K562 (cell line): ENCODE measurements at regions not wholly inside any gene's neighbourhood (a gene's known extent, or its start where the extent isn't known, plus 50 kb on each side); places are given as distances from the start of the nearest gene placed in this dataset.
A peak's percentile ranks its signal among the peaks of the same experiment; 100 is the strongest.

Experiments
- ATAC-seq: fragments of 200-7000 bp; cut with Tn5 transposase; 3 replicates; pipeline ENCODE4 v1.9.1; 2020; ENCODE audit warnings: moderate library complexity
- BruUV-seq: library from RNA; stranded (reverse); fragments of 400-500 nt; replicated peaks from 2 replicates; lab custom pipeline; 2021; lab: Mats Ljungman, UMichigan
- CTCF ChIA-PET: fragments of 300-600 bp; formaldehyde crosslinking; extraction: SDS; loops from one replicate; lab custom pipeline; 2021; ENCODE audit warnings: low intra/inter-chr PET ratio; lab: Yijun Ruan, JAX
- POLR2A ChIA-PET: fragments of 300-600, 350-650 bp; sonication (Branson Sonifier 250); formaldehyde crosslinking; extraction: SDS; loops from one replicate; lab custom pipeline; 2021; ENCODE audit warnings: antibody characterized with exemption, inconsistent platforms; lab: Yijun Ruan, JAX
- DNase-seq, 4 experiments: peaks; one replicate each; pipeline versions ENCODE4 v3.0.0 to v3.0.0-alpha.2; 2011 to 2018; ENCODE audit warnings: low spot score in 3 of 4, mixed read lengths in 3 of 4; ENCODE audit errors: extremely low read depth in 1 of 4
- FAIRE-seq: peaks from 2 replicates; lab custom pipeline; 2011; peaks lifted over from hg19 to GRCh38; lab: Jason Lieb, UNC
- H2AFZ ChIP-seq: 2 replicates; pipeline ENCODE4 v1.6.0; 2011; ENCODE audit warnings: low read depth, low read length, control low read depth, inconsistent platforms
- H3K27ac ChIP-seq: fragments of 200-600 bp; 3 replicates; pipeline ENCODE4 v1.8.0; 2011; ENCODE audit warnings: low read depth, mild to moderate bottlenecking, control low read depth, inconsistent platforms, low read length, moderate library complexity, mixed read lengths; ENCODE audit errors: extremely low read depth
- H3K27me3 ChIP-seq, 2 experiments: fragments of 300-600 bp in 1 of 2; 2 replicates in 1 of 2; 3 replicates in 1 of 2; pipeline versions ENCODE4 v1.6.0 to v1.8.0; 2011; ENCODE audit warnings: inconsistent platforms in 2 of 2, low read length in 2 of 2, mild to moderate bottlenecking in 1 of 2, mixed read lengths in 1 of 2, moderate library complexity in 1 of 2; ENCODE audit not compliant: control insufficient read depth in 2 of 2, insufficient read depth in 2 of 2
- H3K36me3 ChIP-seq: fragments of 300-600 bp; 3 replicates; pipeline ENCODE4 v1.8.0; 2011; ENCODE audit warnings: mild to moderate bottlenecking, low read length, inconsistent platforms; ENCODE audit not compliant: control insufficient read depth, insufficient read depth
- H3K4me1 ChIP-seq, 2 experiments: fragments of 200-600 bp in 1 of 2; replicated peaks in 1 of 2; 2 replicates in 1 of 2; 3 replicates in 1 of 2; pipeline versions ENCODE4 v1.5.1 to v1.8.0; 2011; ENCODE audit warnings: inconsistent platforms in 2 of 2, low read length in 2 of 2, mild to moderate bottlenecking in 1 of 2, mixed read lengths in 1 of 2, moderate library complexity in 1 of 2; ENCODE audit not compliant: control insufficient read depth in 2 of 2, insufficient read depth in 2 of 2
- H3K4me2 ChIP-seq: 2 replicates; pipeline ENCODE4 v1.6.1; 2011; ENCODE audit warnings: low read length, control low read depth, inconsistent platforms, mixed read lengths; ENCODE audit not compliant: insufficient read depth
- H3K4me3 ChIP-seq: fragments of 200-600 bp; sonication (generic), shearing (Covaris generic); 2 replicates; pipeline ENCODE4 v1.5.1; 2016; ENCODE audit warnings: control low read depth, inconsistent platforms
- H3K79me2 ChIP-seq: fragments of 200-600 bp; 3 replicates; pipeline ENCODE4 v1.8.0; 2011; ENCODE audit warnings: low read length, inconsistent platforms; ENCODE audit not compliant: control insufficient read depth, insufficient read depth
- H3K9ac ChIP-seq, 2 experiments: 2 replicates each; pipeline versions ENCODE4 v1.6.0 to v1.6.1; 2011; ENCODE audit warnings: low read depth in 2 of 2, low read length in 2 of 2, control low read depth in 1 of 2, inconsistent platforms in 1 of 2, mild to moderate bottlenecking in 1 of 2, mixed read lengths in 1 of 2; ENCODE audit not compliant: insufficient read depth in 1 of 2
- H3K9me1 ChIP-seq: one replicate; pipeline ENCODE4 v1.6.0; 2011; ENCODE audit warnings: inconsistent platforms, mild to moderate bottlenecking, low read length, moderate library complexity; ENCODE audit not compliant: control insufficient read depth, insufficient read depth
- H3K9me3 ChIP-seq: replicated peaks from 2 replicates; pipeline ENCODE4 v1.5.1; 2011; ENCODE audit warnings: low read depth, low read length, inconsistent platforms; ENCODE audit not compliant: control insufficient read depth, insufficient read depth
- H4K20me1 ChIP-seq: replicated peaks from 2 replicates; pipeline ENCODE4 v1.6.1; 2011; ENCODE audit warnings: low read length, inconsistent platforms, mixed read lengths; ENCODE audit not compliant: control insufficient read depth, insufficient read depth
- CBFA2T2 ChIP-seq: fragments of 450-650 bp; conservative IDR thresholded peaks from 2 replicates; pipeline ENCODE4 v1.6.1; 2017; ENCODE audit warnings: mild to moderate bottlenecking
- ELF1 ChIP-seq: fragments of 200-800 bp; sonication (Bioruptor generic); IDR thresholded peaks from 2 replicates; pipeline ENCODE4 v1.6.1; 2016; ENCODE audit warnings: missing genetic modification characterization, missing compliant biosample characterization
- FOSL1 ChIP-seq: fragments of 200-800 bp; sonication (Bioruptor generic); conservative IDR thresholded peaks from 2 replicates; pipeline ENCODE4 v1.6.1; 2016; ENCODE audit warnings: missing genetic modification characterization, missing compliant biosample characterization
- ZNF586 ChIP-seq: fragments of 450-650 bp; formaldehyde crosslinking; conservative IDR thresholded peaks from 2 replicates; pipeline ENCODE4 v1.4.0; 2020; ENCODE audit warnings: mild to moderate bottlenecking, moderate library complexity
- WGBS: fragments of 100-300 bp; shearing (Covaris generic); methylation state at CpG from one replicate; pipeline ENCODE4 v1.1.6; 2016; ENCODE audit warnings: low coverage, mixed read lengths; ENCODE audit not compliant: insufficient coverage; ENCODE audit errors: missing lambda C conversion rate; 5-methylcytosine and 5-hydroxymethylcytosine counted together
- in situ Hi-C: fragments of 300-500 bp; cut with MboI; formaldehyde crosslinking; loops from 4 replicates; pipeline ENCODE4 v1.15.0; 2018; ENCODE audit warnings: inconsistent platforms, mixed read lengths
- intact Hi-C: fragments of 100-400 bp; cut with micrococcal nuclease; formaldehyde crosslinking; loops from 2 replicates; pipeline ENCODE4 v1.14.2; 2022
- TF ChIP-seq, protein P1 (sequence below): sonication (generic); formaldehyde crosslinking; IDR thresholded peaks from 2 replicates; pipeline ENCODE4 v1.8.1; 2023; ENCODE audit warnings: mild to moderate bottlenecking, missing genetic modification reagents
- TF ChIP-seq, protein P2 (sequence below), 2 experiments: IDR thresholded peaks; 2 replicates each; pipeline ENCODE4 v1.6.1; 2011; ENCODE audit warnings: borderline replicate concordance in 1 of 2, control low read depth in 1 of 2, low read depth in 1 of 2, low read length in 1 of 2, mild to moderate bottlenecking in 1 of 2, mixed read lengths in 1 of 2, moderate library complexity in 1 of 2; ENCODE audit not compliant: insufficient read depth in 1 of 2, insufficient read length in 1 of 2, poor library complexity in 1 of 2, severe bottlenecking in 1 of 2; ENCODE audit errors: extremely low read depth in 1 of 2
- TF ChIP-seq, protein P3 (sequence below), 2 experiments: IDR thresholded peaks; 2 replicates each; pipeline ENCODE4 v1.6.1; 2012; ENCODE audit warnings: improper control_type of control experiment in 2 of 2, low read depth in 2 of 2, low read length in 2 of 2, borderline replicate concordance in 1 of 2
- TF ChIP-seq, protein P4 (sequence below): fragments of 450-650 bp; conservative IDR thresholded peaks from 2 replicates; pipeline ENCODE4 v1.6.1; 2016; ENCODE audit warnings: missing genetic modification characterization, low read depth, mild to moderate bottlenecking, control low read depth, missing compliant biosample characterization

DNA sequence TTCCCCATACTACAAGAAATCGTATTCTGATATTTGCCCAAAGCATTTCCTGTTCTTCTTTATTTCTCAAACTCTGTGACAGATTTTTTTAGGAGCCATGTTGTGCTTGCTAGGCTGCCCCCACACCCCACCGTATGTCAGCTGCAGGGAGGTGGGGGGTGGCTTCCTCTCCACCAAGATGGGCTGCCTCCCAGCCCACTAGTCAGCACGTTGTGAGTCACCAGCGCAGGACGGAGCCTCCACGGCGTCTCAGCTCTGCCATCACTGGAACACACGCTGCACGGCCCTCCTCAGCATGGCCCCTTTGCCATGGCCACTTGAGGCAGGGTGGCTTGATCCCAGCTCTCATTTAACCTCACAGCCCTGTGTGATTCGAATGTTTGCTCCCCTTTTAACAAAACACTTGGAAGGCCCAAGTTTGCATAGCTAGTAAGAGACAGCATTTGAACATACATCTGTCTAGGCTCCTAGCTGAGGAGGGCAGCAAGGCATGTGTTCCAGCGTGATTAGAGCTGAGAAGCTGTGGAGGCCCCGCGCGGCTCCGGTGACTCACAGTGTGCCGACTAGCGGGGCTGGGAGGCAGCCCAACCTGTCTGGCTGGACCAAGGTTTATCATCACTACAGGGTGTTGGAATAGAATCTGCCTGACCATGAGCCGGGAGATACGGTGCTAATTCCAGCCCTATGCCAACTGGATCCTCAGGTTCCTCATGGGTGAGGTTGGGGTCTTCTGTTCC, 180.7 kb upstream of the NCAM1 start:
- H3K4me2 ChIP-seq: no peak overlapping the region
- no peak overlapping the region for H2AFZ ChIP-seq
- intact Hi-C loops: no loop called here
- ChIA-PET CTCF (no interaction called here), POLR2A (no interaction called here)
- no peaks in the 10 kb centered on the region for H3K36me3 ChIP-seq
- no peaks in the 10 kb centered on the region for H4K20me1 ChIP-seq
- peak; percentile 83 for ATAC-seq
- peaks cover 0 to 33% of the 10 kb centered on the region in 2 experiments; a peak in 4 of 5 replicates for H3K27me3 ChIP-seq
- no peak overlapping the region for H3K27ac ChIP-seq
- H3K79me2 ChIP-seq: no peaks in the 10 kb centered on the region
- no peaks in the 10 kb centered on the region for H3K9me1 ChIP-seq
- FAIRE-seq: peak; percentile 48
- peaks cover 0 to 5% of the 10 kb centered on the region in 2 experiments; a peak in 2 of 5 replicates for H3K4me1 ChIP-seq
- WGBS: under 1% methylated on average over 19 of the region's 19 CpGs
- peak overlapping the region in 1 of 2 experiments; percentile 35; a peak in 1 of 4 replicates for H3K9ac ChIP-seq
- no TSS peak for BruUV-seq
- H3K9me3 ChIP-seq: no peaks in the 10 kb centered on the region
- peak in 2 of 4 experiments; percentile 39 to 44 for DNase-seq
- H3K4me3 ChIP-seq: no peak overlapping the region
- in situ Hi-C loops: no loop called here
- TF ChIP-seq, protein P1, sequence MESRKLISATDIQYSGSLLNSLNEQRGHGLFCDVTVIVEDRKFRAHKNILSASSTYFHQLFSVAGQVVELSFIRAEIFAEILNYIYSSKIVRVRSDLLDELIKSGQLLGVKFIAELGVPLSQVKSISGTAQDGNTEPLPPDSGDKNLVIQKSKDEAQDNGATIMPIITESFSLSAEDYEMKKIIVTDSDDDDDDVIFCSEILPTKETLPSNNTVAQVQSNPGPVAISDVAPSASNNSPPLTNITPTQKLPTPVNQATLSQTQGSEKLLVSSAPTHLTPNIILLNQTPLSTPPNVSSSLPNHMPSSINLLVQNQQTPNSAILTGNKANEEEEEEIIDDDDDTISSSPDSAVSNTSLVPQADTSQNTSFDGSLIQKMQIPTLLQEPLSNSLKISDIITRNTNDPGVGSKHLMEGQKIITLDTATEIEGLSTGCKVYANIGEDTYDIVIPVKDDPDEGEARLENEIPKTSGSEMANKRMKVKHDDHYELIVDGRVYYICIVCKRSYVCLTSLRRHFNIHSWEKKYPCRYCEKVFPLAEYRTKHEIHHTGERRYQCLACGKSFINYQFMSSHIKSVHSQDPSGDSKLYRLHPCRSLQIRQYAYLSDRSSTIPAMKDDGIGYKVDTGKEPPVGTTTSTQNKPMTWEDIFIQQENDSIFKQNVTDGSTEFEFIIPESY (CRISPR knock-in tag): no peak
- TF ChIP-seq ZNF586: no peak
- TF ChIP-seq, protein P2, sequence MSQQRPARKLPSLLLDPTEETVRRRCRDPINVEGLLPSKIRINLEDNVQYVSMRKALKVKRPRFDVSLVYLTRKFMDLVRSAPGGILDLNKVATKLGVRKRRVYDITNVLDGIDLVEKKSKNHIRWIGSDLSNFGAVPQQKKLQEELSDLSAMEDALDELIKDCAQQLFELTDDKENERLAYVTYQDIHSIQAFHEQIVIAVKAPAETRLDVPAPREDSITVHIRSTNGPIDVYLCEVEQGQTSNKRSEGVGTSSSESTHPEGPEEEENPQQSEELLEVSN (IDR thresholded peaks at IDR 0.05; ENCODE audit: borderline replicate concordance in 1 of 2, extremely low read depth in 1 of 2, insufficient read depth in 1 of 2, insufficient read length in 1 of 2, low read depth in 1 of 2, low read length in 1 of 2, poor library complexity in 1 of 2, severe bottlenecking in 1 of 2): peak in 1 of 2 experiments; percentile 18
- TF ChIP-seq ELF1: no peak
- TF ChIP-seq, protein P3, sequence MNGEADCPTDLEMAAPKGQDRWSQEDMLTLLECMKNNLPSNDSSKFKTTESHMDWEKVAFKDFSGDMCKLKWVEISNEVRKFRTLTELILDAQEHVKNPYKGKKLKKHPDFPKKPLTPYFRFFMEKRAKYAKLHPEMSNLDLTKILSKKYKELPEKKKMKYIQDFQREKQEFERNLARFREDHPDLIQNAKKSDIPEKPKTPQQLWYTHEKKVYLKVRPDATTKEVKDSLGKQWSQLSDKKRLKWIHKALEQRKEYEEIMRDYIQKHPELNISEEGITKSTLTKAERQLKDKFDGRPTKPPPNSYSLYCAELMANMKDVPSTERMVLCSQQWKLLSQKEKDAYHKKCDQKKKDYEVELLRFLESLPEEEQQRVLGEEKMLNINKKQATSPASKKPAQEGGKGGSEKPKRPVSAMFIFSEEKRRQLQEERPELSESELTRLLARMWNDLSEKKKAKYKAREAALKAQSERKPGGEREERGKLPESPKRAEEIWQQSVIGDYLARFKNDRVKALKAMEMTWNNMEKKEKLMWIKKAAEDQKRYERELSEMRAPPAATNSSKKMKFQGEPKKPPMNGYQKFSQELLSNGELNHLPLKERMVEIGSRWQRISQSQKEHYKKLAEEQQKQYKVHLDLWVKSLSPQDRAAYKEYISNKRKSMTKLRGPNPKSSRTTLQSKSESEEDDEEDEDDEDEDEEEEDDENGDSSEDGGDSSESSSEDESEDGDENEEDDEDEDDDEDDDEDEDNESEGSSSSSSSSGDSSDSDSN (IDR thresholded peaks at IDR 0.05; ENCODE audit: borderline replicate concordance in 1 of 2, low read depth in 2 of 2, low read length in 2 of 2): 0 out of 4 replicates have a peak, but pooled peaks of 1 of the 2 experiments have one; percentile 47
- TF ChIP-seq FOSL1: peak; percentile 55; the same call in 1 of the 2 replicates
- TF ChIP-seq, protein P4, sequence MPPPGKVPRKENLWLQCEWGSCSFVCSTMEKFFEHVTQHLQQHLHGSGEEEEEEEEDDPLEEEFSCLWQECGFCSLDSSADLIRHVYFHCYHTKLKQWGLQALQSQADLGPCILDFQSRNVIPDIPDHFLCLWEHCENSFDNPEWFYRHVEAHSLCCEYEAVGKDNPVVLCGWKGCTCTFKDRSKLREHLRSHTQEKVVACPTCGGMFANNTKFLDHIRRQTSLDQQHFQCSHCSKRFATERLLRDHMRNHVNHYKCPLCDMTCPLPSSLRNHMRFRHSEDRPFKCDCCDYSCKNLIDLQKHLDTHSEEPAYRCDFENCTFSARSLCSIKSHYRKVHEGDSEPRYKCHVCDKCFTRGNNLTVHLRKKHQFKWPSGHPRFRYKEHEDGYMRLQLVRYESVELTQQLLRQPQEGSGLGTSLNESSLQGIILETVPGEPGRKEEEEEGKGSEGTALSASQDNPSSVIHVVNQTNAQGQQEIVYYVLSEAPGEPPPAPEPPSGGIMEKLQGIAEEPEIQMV: no peak
- TF ChIP-seq CBFA2T2: peak; percentile 24
